ENCODE measurements at regions not wholly inside any gene's neighbourhood (a gene's known extent, or its start where the extent isn't known, plus 50 kb on each side); places are given as distances from the start of the nearest gene placed in this dataset.

GRCh38 chr6:104162036-104162669 lies 697.6 kb downstream of the HACE1 start:
- FAIRE-seq (no peak), DNase-seq (ENCODE audit: extremely low spot score, insufficient read length, low read depth) (no peak)

DNA sequence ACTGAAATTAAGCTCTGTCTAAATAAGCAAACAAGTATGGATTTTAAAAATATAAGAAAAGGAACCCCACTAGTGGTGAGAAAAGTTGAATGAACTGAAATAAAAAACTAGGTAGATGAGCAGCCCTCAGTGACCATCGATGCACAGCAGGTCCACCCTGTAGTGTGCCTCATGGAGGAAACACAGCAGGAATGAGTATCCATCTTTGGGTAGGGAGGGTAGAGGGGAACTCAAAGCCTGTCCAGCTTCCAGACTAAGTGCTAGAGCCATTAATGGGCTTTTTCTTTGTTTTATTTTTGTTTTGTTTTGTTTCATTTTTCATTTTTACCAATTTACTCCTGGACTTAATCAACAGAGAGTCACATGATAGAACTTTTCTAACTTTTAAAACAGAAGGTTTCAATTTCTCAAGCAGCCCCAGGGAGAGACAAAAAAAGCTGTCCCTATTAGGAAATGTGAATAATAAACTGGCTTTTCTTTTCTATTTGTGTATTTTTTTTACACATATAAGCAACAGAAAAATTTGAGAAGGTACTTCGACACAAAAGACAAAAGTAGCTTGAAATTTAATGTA lies 700.6 kb downstream of the HACE1 start:
- DNase-seq (ENCODE audit: extremely low spot score, insufficient read length, low read depth) (no peak), FAIRE-seq (no peak)

DNA sequence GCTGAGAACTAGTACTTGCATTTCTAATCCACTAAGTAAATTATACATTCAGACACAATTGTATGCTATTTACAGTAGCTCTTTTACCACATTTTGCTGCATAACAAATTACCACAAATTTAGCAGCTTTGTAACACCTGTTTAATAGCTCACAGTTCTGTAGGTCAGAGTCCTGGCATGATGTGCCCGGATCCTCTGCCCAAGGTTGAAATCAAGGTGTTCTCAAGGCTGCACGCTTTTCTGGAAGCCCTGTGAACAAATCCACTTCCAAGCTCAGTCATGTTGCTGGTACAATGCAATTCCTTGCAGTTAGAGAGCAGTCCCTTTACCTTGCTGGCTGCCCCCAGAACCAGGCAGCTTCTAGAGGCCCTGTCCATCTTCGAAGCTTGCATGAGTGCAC lies 716.0 kb downstream of the HACE1 start:
- FAIRE-seq (no peak), DNase-seq (ENCODE audit: extremely low spot score, insufficient read length, low read depth) (no peak)

GRCh38 chr6:104134876-104135275 lies 724.8 kb downstream of the HACE1 start:
- FAIRE-seq (no peak), DNase-seq (ENCODE audit: extremely low spot score, insufficient read length, low read depth) (no peak)

- DNase-seq (ENCODE audit: extremely low spot score, insufficient read length, low read depth) = no peak
Measured at GRCh38 chr6:104130343-104130742, 729.4 kb downstream of the HACE1 start.

GRCh38 chr6:104126315-104127005 lies 733.3 kb downstream of the HACE1 start:
- FAIRE-seq = no peak
- DNase-seq (ENCODE audit: extremely low spot score, insufficient read length, low read depth) = no peak

More at GRCh38 chr6:104130343-104130742, 729.4 kb downstream of the HACE1 start:
- no peak for FAIRE-seq

DNA sequence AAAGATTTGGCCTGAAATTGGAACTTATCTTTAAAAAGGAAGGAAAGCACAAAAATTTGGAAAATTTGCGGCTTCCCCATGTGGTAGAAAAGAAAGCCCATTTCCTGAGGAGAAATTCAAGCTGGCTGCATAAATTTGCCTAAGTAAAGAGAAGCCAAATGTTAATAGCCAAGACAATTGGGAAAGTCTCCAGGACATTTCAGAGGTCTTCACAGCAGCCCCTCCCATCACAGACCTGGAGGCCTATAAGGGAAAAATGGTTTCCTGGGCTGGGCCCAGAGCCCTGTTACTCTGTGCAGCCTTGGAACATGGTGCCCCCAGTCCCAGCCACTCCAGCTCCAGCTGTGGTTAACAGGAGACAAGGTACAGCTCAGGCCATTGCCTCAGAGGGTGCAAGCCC lies 736.5 kb downstream of the HACE1 start:
- no peak for FAIRE-seq
- no peak for DNase-seq (ENCODE audit: extremely low spot score, insufficient read length, low read depth)

DNA sequence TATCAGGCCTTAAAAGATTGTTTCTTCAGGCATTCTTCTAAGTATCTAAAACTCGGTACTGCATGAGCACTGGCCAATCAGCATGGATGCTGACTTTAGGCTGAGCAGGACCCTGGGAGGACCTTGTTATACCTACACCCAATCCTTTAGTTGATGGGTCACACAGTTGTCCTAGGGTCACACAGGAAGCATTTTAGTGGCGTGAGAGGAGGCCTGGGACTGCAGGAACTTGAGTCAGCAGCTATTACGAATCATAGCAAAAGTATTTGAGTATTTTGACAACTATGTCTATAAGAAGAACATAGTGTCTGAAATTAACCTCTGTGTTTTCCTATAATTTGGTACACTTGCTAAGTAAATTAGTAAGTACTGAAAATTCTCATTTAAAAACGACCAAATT lies 741.4 kb downstream of the HACE1 start:
- DNase-seq (ENCODE audit: extremely low spot score, insufficient read length, low read depth) = no peak

DNA sequence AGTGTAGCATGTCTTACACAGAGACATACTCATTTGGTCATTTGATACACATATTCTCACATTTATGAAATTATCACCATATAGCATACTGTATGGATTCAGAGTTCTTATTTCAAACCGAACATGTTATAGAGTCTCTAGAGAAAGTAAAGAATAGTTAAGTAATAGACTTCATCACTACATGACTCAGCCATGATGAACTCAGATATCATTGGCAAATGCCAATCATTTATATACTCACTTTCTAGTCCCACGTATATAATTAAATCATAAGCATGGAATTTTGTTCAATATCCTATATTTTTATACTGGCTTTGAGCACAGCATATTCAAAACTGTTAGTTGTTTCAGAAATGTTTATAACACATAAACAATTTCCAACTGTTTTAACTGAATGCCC lies 749.9 kb downstream of the HACE1 start:
- FAIRE-seq (no peak), DNase-seq (ENCODE audit: extremely low spot score, insufficient read length, low read depth) (no peak)

More for the DNA sequence above, 741.4 kb downstream of the HACE1 start:
- no peak for FAIRE-seq

GRCh38 chr6:104108634-104109033 lies 751.1 kb downstream of the HACE1 start:
- FAIRE-seq = no peak
- no peak for DNase-seq (ENCODE audit: extremely low spot score, insufficient read length, low read depth)

DNA sequence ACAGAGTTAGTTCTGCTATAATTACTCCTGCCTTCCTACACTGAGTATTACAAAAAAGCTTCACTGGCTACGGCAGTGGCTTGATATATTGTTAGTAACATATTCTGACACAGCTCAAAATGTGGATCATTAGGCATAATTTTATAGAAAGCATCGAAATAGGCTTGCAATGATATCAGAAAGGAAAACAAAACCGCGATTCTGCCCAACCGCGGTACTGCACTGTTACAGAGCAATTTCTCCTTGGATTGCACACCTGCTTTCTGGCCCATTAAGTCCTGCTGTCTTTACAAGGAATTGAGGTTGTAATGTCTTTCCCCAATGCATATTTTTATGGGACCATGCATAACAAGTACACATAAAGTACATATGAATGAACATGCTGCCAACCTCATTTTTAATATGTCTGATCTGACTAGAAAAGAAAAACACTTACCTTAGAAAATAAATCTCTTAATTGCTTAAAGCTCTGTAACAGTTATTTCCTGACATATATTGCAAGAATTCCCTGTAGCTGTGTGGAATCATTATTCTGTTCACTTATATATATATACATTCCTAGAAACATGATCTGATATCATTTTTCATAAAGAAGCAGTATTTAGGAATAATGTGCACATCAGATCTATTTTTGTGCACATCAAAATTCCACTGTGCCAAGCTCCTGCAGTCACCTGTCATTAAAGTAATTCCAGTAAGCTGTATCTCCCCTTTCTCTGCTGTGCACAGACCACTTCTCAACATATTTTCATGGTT lies 763.9 kb downstream of the HACE1 start:
- FAIRE-seq (no peak), DNase-seq (ENCODE audit: extremely low spot score, insufficient read length, low read depth) (no peak)

- DNase-seq (ENCODE audit: extremely low spot score, insufficient read length, low read depth) (no peak), FAIRE-seq (no peak)
Measured at GRCh38 chr6:104087765-104088164, 772.0 kb downstream of the HACE1 start.

DNA sequence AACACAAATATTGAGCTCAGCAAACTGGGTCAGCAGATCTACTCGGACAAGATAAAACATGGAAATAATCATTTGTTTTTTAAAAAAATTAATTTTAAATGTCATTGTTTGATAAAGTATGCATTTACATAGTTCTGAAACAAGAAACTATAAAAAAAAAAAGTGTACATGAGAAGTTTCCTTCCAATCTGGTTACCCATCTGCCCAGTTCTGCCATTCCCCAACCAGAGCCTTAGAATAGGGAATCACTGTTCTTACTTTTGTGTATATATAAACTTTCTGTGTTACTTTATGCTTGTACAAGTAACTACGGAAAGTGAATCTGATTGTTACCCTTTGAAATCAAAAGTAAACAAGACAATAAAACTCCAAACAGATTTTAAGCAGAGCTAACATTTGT lies 791.4 kb downstream of the HACE1 start:
- FAIRE-seq = no peak

DNA sequence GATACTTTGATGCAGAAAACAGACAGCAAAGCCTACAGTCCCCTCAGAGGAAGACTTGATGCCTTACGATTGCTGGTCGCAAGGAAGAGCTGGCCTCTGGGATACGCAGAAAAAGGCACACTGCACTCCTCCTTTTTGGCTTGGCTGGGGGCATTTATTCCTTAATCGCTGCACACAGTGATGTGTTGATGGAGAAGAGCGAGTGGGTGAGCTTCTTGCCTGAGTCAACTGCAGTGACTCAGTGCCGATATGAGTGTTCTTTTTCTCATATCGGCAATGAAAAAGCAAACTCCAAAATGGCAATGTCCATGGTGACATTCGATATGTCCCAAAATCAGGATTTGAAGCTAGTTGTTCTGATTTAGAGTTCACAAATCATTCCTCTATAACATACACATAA lies 794.8 kb downstream of the HACE1 start:
- DNase-seq (ENCODE audit: extremely low spot score, insufficient read length, low read depth) = no peak
- no peak for FAIRE-seq

More for the DNA sequence above, 791.4 kb downstream of the HACE1 start:
- DNase-seq (ENCODE audit: extremely low spot score, insufficient read length, low read depth) = no peak

DNA sequence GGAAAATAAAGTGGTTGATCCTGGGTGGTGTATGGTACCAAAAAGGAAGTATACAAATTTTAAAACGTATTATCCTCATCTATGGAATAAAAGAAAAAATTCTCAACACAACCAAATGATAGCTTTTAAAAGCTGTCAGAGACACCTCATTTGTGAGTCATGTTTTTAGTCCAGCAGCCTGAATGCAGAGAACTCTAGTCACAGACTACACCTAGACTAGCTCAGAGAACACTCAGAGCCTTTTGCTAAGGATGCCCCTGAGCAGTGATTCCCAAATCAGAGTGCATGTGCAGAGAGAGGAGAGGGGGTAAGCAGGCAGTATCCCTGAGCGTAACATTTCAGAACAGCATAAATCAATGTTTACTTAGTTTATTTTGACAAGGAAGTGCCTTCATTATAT lies 809.3 kb downstream of the HACE1 start:
- DNase-seq (ENCODE audit: extremely low spot score, insufficient read length, low read depth) (no peak), FAIRE-seq (no peak)

DNA sequence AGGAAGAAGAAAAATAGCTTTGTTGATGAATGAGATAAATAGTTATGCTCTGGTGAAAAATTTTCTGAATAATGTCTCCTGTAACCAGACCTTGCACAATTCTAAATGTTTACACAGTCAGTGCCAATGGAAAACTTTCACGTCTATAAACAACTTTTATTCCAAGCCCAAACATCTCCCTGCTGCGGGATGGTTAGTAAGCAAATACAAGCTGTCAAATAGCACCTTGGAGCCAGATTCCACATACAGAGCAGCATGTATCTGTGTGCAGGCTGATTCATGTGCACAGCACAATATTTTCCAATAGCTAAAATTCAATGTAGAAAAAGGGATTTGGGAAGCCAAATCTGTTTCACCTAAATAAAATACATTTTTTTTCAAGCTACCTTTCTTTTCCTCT lies 813.3 kb downstream of the HACE1 start:
- DNase-seq (ENCODE audit: extremely low spot score, insufficient read length, low read depth) = no peak
- FAIRE-seq = no peak

DNA sequence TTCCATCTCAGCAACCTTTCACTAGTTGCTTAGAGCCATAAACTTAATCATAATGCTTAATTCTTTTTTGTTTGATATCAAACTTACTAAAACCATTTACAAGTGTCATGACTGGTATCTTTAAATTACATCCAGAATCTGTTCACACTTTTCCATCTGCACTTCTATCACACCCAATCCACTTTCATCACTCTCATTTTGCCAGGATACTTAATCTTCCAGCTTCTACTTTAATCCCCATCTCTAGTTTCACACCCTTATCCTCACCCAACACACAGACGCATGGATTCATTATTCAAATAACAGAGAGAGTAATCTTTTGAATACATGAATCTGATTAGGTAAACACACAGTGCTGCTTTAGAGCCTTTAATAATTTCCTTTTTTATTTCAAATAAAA lies 828.4 kb downstream of the HACE1 start:
- no peak for FAIRE-seq
- no peak for DNase-seq (ENCODE audit: extremely low spot score, insufficient read length, low read depth)

DNA sequence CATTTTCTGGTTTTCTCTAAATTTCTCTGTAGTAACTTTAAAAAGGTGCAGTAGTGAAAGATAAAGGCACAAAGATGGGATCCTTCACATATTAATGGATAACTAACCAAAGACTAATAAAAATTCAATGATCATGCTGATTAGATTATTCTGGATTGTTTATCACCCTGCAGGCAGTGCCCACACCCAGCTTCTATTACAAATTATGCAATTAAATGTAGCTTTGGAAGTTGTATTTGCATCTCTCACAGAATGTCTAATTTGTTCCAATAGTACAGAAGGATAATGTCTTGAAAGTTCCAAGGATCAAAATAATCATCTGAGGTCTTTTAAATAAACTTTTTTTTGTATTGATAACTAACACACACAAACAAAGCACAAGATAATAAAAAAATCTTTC lies 837.6 kb downstream of the HACE1 start:
- FAIRE-seq (no peak), DNase-seq (ENCODE audit: extremely low spot score, insufficient read length, low read depth) (no peak)

- no peak for FAIRE-seq
- no peak for DNase-seq (ENCODE audit: extremely low spot score, insufficient read length, low read depth)
Measured at GRCh38 chr6:104019075-104019753, 840.5 kb downstream of the HACE1 start.
